ENCODE measurements at regions not wholly inside any gene's neighbourhood (a gene's known extent, or its start where the extent isn't known, plus 50 kb on each side); places are given as distances from the start of the nearest gene placed in this dataset.

GRCh38 chr4:4765811-4766210 lies 93.7 kb upstream of the MSX1 start:
- TF ChIP-seq CTCF (IDR thresholded peaks at IDR 0.05; ENCODE audit: low read depth, low read length, missing control alignments) = no peak
- no peak for DNase-seq (ENCODE audit: extremely low read depth, low read depth)
- H3K4me3 ChIP-seq (replicated peaks; ENCODE audit: low read depth, low read length) = no peak overlapping the region

- H3K4me3 ChIP-seq (replicated peaks; ENCODE audit: low read depth, low read length) = no peak overlapping the region
These were observed 94.9 kb upstream of the MSX1 start for GRCh38 chr4:4764558-4764905.

GRCh38 chr4:4763822-4764557 lies 95.5 kb upstream of the MSX1 start:
- TF ChIP-seq CTCF (IDR thresholded peaks at IDR 0.05; ENCODE audit: low read depth, low read length, missing control alignments) = no peak
- DNase-seq (ENCODE audit: extremely low read depth, low read depth) = peak; percentile 56
- H3K4me3 ChIP-seq (replicated peaks; ENCODE audit: low read depth, low read length) = no peak overlapping the region

More at GRCh38 chr4:4764558-4764905, 94.9 kb upstream of the MSX1 start:
- TF ChIP-seq CTCF (IDR thresholded peaks at IDR 0.05; ENCODE audit: low read depth, low read length, missing control alignments) = no peak
- no peak for DNase-seq (ENCODE audit: extremely low read depth, low read depth)

- DNase-seq (ENCODE audit: extremely low read depth, low read depth) = peak; percentile 98
- TF ChIP-seq CTCF (IDR thresholded peaks at IDR 0.05; ENCODE audit: low read depth, low read length, missing control alignments) = no peak
- H3K4me3 ChIP-seq (replicated peaks; ENCODE audit: low read depth, low read length) = no peak overlapping the region
These were observed 96.3 kb upstream of the MSX1 start for GRCh38 chr4:4762909-4763821.

- TF ChIP-seq CTCF (IDR thresholded peaks at IDR 0.05; ENCODE audit: low read depth, low read length, missing control alignments) = no peak
- no peak overlapping the region for H3K4me3 ChIP-seq (replicated peaks; ENCODE audit: low read depth, low read length)
These were observed 97.2 kb upstream of the MSX1 start for GRCh38 chr4:4762300-4762699.

GRCh38 chr4:4761128-4761982 lies 98.1 kb upstream of the MSX1 start:
- no peak for DNase-seq (ENCODE audit: extremely low read depth, low read depth)
- peak; percentile 50 for TF ChIP-seq CTCF (IDR thresholded peaks at IDR 0.05; ENCODE audit: low read depth, low read length, missing control alignments)
- no peak overlapping the region for H3K4me3 ChIP-seq (replicated peaks; ENCODE audit: low read depth, low read length)

More at GRCh38 chr4:4762300-4762699, 97.2 kb upstream of the MSX1 start:
- no peak for DNase-seq (ENCODE audit: extremely low read depth, low read depth)
